ENCODE measurements at regions not wholly inside any gene's neighbourhood (a gene's known extent, or its start where the extent isn't known, plus 50 kb on each side); places are given as distances from the start of the nearest gene placed in this dataset.

GRCh38 chr22:47439643-47440265 is 677.3 kb downstream of the TBC1D22A start:
- no peak overlapping the region for H3K27ac Mint-ChIP-seq (ENCODE audit: unreplicated experiment)
- H3K4me1 Mint-ChIP-seq: no peaks in the 10 kb centered on the region

GRCh38 chr22:47437636-47438035 is 675.2 kb downstream of the TBC1D22A start:
- no peak for DNase-seq (ENCODE audit: low read depth, low spot score)
- H3K36me3 Mint-ChIP-seq (ENCODE audit: low read depth): peaks cover 4% of the 10 kb centered on the region
- no peak overlapping the region for H3K4me3 Mint-ChIP-seq
- no peaks in the 10 kb centered on the region for H3K4me1 Mint-ChIP-seq
- peaks cover 18% of the 10 kb centered on the region for H3K9me3 Mint-ChIP-seq
- no peak for TF ChIP-seq CTCF (conservative IDR thresholded peaks at IDR 0.05)
- no peaks in the 10 kb centered on the region for H3K27me3 Mint-ChIP-seq (ENCODE audit: low read depth)
- H3K27ac Mint-ChIP-seq (ENCODE audit: unreplicated experiment): no peak overlapping the region

More at GRCh38 chr22:47439643-47440265, 677.3 kb downstream of the TBC1D22A start:
- Mint-ChIP-seq H3K9me3 (peaks cover 23% of the 10 kb centered on the region), H3K27me3 (ENCODE audit: low read depth) (no peaks in the 10 kb centered on the region), H3K36me3 (ENCODE audit: low read depth) (peaks cover 4% of the 10 kb centered on the region), H3K4me3 (no peak overlapping the region)
- no peak for TF ChIP-seq CTCF (conservative IDR thresholded peaks at IDR 0.05)
- no peak for DNase-seq (ENCODE audit: low read depth, low spot score)

GRCh38 chr22:47437110-47437509 is 674.7 kb downstream of the TBC1D22A start:
- H3K27ac Mint-ChIP-seq (ENCODE audit: unreplicated experiment): no peak overlapping the region
- TF ChIP-seq CTCF (conservative IDR thresholded peaks at IDR 0.05): no peak
- no peak for DNase-seq (ENCODE audit: low read depth, low spot score)
- H3K4me1 Mint-ChIP-seq: no peaks in the 10 kb centered on the region
- H3K4me3 Mint-ChIP-seq: no peak overlapping the region
- peaks cover 4% of the 10 kb centered on the region for H3K36me3 Mint-ChIP-seq (ENCODE audit: low read depth)
- no peaks in the 10 kb centered on the region for H3K27me3 Mint-ChIP-seq (ENCODE audit: low read depth)
- H3K9me3 Mint-ChIP-seq: peaks cover 17% of the 10 kb centered on the region

GRCh38 chr22:47435826-47436225 is 673.4 kb downstream of the TBC1D22A start:
- Mint-ChIP-seq H3K4me1 (no peaks in the 10 kb centered on the region), H3K27ac (ENCODE audit: unreplicated experiment) (no peak overlapping the region), H3K36me3 (ENCODE audit: low read depth) (peaks cover 4% of the 10 kb centered on the region), H3K4me3 (no peak overlapping the region), H3K9me3 (peaks cover 15% of the 10 kb centered on the region), H3K27me3 (ENCODE audit: low read depth) (no peaks in the 10 kb centered on the region)
- TF ChIP-seq CTCF (conservative IDR thresholded peaks at IDR 0.05): no peak
- DNase-seq (ENCODE audit: low read depth, low spot score): no peak

GRCh38 chr22:47435204-47435487 is 672.7 kb downstream of the TBC1D22A start:
- H3K4me1 Mint-ChIP-seq: no peaks in the 10 kb centered on the region
- H3K27ac Mint-ChIP-seq (ENCODE audit: unreplicated experiment): no peak overlapping the region
- H3K9me3 Mint-ChIP-seq: peaks cover 15% of the 10 kb centered on the region

More at GRCh38 chr22:47435204-47435487, 672.7 kb downstream of the TBC1D22A start:
- H3K27me3 Mint-ChIP-seq (ENCODE audit: low read depth): no peaks in the 10 kb centered on the region
- no peak for DNase-seq (ENCODE audit: low read depth, low spot score)
- peaks cover 4% of the 10 kb centered on the region for H3K36me3 Mint-ChIP-seq (ENCODE audit: low read depth)
- H3K4me3 Mint-ChIP-seq: no peak overlapping the region
- no peak for TF ChIP-seq CTCF (conservative IDR thresholded peaks at IDR 0.05)

Measured in neural crest cell (in vitro differentiated cells).